CD14-positive monocyte (primary cell): ENCODE measurements at regions not wholly inside any gene's neighbourhood (a gene's known extent, or its start where the extent isn't known, plus 50 kb on each side); places are given as distances from the start of the nearest gene placed in this dataset.

Source experiments
- DNase-seq, 3 donors: peaks; one replicate each; pipeline ENCODE4 v3.0.0-alpha.2; 2011 to 2022
- H2AFZ ChIP-seq: 2 replicates; pipeline ENCODE4 v1.6.0; 2012; ENCODE audit warnings: mild to moderate bottlenecking, low read depth, low read length, inconsistent platforms; ENCODE audit not compliant: insufficient read depth, poor library complexity, severe bottlenecking
- H3K27ac ChIP-seq, 2 donors: 1 replicate in 1 of 2; 2 replicates in 1 of 2; pipeline ENCODE4 v1.5.1; 2012 to 2013; ENCODE audit warnings: low read length in 2 of 2, control low read depth in 1 of 2, inconsistent platforms in 1 of 2, low read depth in 1 of 2, mild to moderate bottlenecking in 1 of 2
- H3K27me3 ChIP-seq, 2 donors: one replicate each; pipeline versions ENCODE4 v1.6.0 to v1.6.1; 2011 to 2013; ENCODE audit warnings: low read length in 2 of 2; ENCODE audit not compliant: control insufficient read depth in 2 of 2, insufficient read depth in 2 of 2
- H3K36me3 ChIP-seq, 2 donors: replicated peaks in 1 of 2; 1 replicate in 1 of 2; 2 replicates in 1 of 2; pipeline versions ENCODE4 v1.5.1 to v1.6.1; 2012 to 2013; ENCODE audit warnings: low read length in 2 of 2, control low read depth in 1 of 2, inconsistent platforms in 1 of 2, mild to moderate bottlenecking in 1 of 2; ENCODE audit not compliant: insufficient read depth in 2 of 2, control insufficient read depth in 1 of 2
- H3K4me1 ChIP-seq, 2 donors: 1 replicate in 1 of 2; 2 replicates in 1 of 2; pipeline versions ENCODE4 v1.5.1 to v1.6.1; 2012 to 2013; ENCODE audit warnings: low read length in 2 of 2, control low read depth in 1 of 2, inconsistent platforms in 1 of 2, mild to moderate bottlenecking in 1 of 2, moderate library complexity in 1 of 2; ENCODE audit not compliant: insufficient read depth in 2 of 2, control insufficient read depth in 1 of 2
- H3K4me2 ChIP-seq: replicated peaks from 2 replicates; pipeline ENCODE3; 2012; ENCODE audit warnings: low read length, moderate library complexity, mild to moderate bottlenecking; ENCODE audit not compliant: poor library complexity, severe bottlenecking; ENCODE audit errors: extremely low read depth
- H3K4me3 ChIP-seq, 3 experiments: fragments of 200-600 bp in 1 of 3; sonication (generic) in 1 of 3; replicated peaks in 1 of 3; 1 replicate in 2 of 3; 2 replicates in 1 of 3; pipeline ENCODE4 v1.5.1; 2011 to 2013; ENCODE audit warnings: low read length in 3 of 3, mild to moderate bottlenecking in 3 of 3, control low read depth in 2 of 3, low read depth in 2 of 3, inconsistent platforms in 1 of 3, moderate library complexity in 1 of 3
- H3K79me2 ChIP-seq: 2 replicates; pipeline ENCODE4 v1.6.0; 2012; ENCODE audit warnings: mild to moderate bottlenecking, control low read depth, inconsistent platforms, low read length, moderate library complexity; ENCODE audit not compliant: insufficient read depth
- H3K9ac ChIP-seq: 2 replicates; pipeline ENCODE4 v1.6.0; 2017; ENCODE audit warnings: low read length, mild to moderate bottlenecking; ENCODE audit not compliant: insufficient read depth, poor library complexity, severe bottlenecking
- H3K9me3 ChIP-seq, 2 donors: replicated peaks in 1 of 2; 1 replicate in 1 of 2; 2 replicates in 1 of 2; pipeline versions ENCODE4 v1.5.1 to v1.6.1; 2012 to 2013; ENCODE audit warnings: low read length in 2 of 2, control low read depth in 1 of 2; ENCODE audit not compliant: control insufficient read depth in 1 of 2, insufficient read depth in 1 of 2
- H4K20me1 ChIP-seq: 2 replicates; pipeline ENCODE4 v1.6.0; 2012; ENCODE audit warnings: mild to moderate bottlenecking, low read length, control low read depth, moderate library complexity; ENCODE audit not compliant: insufficient read depth
- H3K27ac Mint-ChIP-seq, 7 donors: one replicate each; pipeline ENCODE4 v1.8.0; 2020; ENCODE audit warnings: mild to moderate bottlenecking in 7 of 7, mixed read lengths in 7 of 7, moderate library complexity in 6 of 7, inconsistent platforms in 2 of 7
- H3K27me3 Mint-ChIP-seq, 3 donors: one replicate each; pipeline ENCODE4 v1.8.0; 2021 to 2022; ENCODE audit warnings: low read depth in 3 of 3, mild to moderate bottlenecking in 3 of 3, mixed read lengths in 3 of 3, moderate library complexity in 3 of 3, inconsistent platforms in 1 of 3
- H3K36me3 Mint-ChIP-seq, 2 donors: one replicate each; pipeline ENCODE4 v1.8.0; 2020; ENCODE audit warnings: mixed read lengths in 2 of 2, inconsistent platforms in 1 of 2, mild to moderate bottlenecking in 1 of 2
- H3K4me1 Mint-ChIP-seq: one replicate; pipeline ENCODE4 v1.8.0; 2020; ENCODE audit warnings: mild to moderate bottlenecking, mixed read lengths
- H3K4me3 Mint-ChIP-seq, 2 donors: one replicate each; pipeline ENCODE4 v1.8.0; 2020; ENCODE audit warnings: mild to moderate bottlenecking in 2 of 2, mixed read lengths in 2 of 2, moderate library complexity in 1 of 2
- H3K9me3 Mint-ChIP-seq, 7 donors: one replicate each; pipeline ENCODE4 v1.8.0; 2020 to 2022; ENCODE audit warnings: mixed read lengths in 7 of 7, mild to moderate bottlenecking in 6 of 7, moderate library complexity in 6 of 7, inconsistent platforms in 2 of 7
- CTCF ChIP-seq: fragments of 200-600 bp; IDR thresholded peaks from one replicate; pipeline ENCODE4 v1.8.0; 2022; ENCODE audit warnings: antibody characterized with exemption, mild to moderate bottlenecking
- WGBS: methylation state at CpG from one replicate; pipeline ENCODE4 v1.1.5; 2013; ENCODE audit warnings: missing lambda C conversion rate; ENCODE audit not compliant: insufficient coverage; 5-methylcytosine and 5-hydroxymethylcytosine counted together
- intact Hi-C, 2 donors: fragments of 100-400 bp; cut with micrococcal nuclease; formaldehyde crosslinking; loops; one replicate each; pipeline versions ENCODE4 v1.15.0 to v1.15.1; 2023

- H3K79me2 ChIP-seq = no peaks in the 10 kb centered on the region
- Mint-ChIP-seq H3K9me3 (peaks cover 0 to 7% (median 1%) of the 10 kb centered on the region in 7 donors), H3K27me3 (peaks cover 27 to 40% (median 37%) of the 10 kb centered on the region in 3 donors), H3K4me3 (no peak overlapping the region), H3K27ac (peak overlapping the region in 1 of 7 donors; percentile 15), H3K4me1 (peaks cover 9% of the 10 kb centered on the region), H3K36me3 (no peaks in the 10 kb centered on the region)
- no peak overlapping the region for H2AFZ ChIP-seq
- H3K27ac ChIP-seq = no peak overlapping the region
- H3K9ac ChIP-seq = no peak overlapping the region
- no peak for TF ChIP-seq CTCF
- peaks cover 0 to 5% of the 10 kb centered on the region in 2 donors for H3K4me1 ChIP-seq
- H3K4me2 ChIP-seq = no peak overlapping the region
- WGBS = no CpG with 5 or more reads among the region's 2 CpGs
- intact Hi-C loops = no loop called here
- H3K27me3 ChIP-seq = peaks cover 3 to 10% of the 10 kb centered on the region in 2 donors
- no peaks in the 10 kb centered on the region for H3K36me3 ChIP-seq
- H4K20me1 ChIP-seq = no peaks in the 10 kb centered on the region
- DNase-seq = no peak
- no peak overlapping the region for H3K4me3 ChIP-seq
- H3K9me3 ChIP-seq = peaks cover 0 to 3% of the 10 kb centered on the region in 2 donors
Measured at GRCh38 chr2:236796236-236796635, 226.6 kb downstream of the ACKR3 start.

GRCh38 chr2:236797411-236797810 lies 227.8 kb downstream of the ACKR3 start:
- Histone ChIP-seq H3K9me3 (peaks cover 0 to 3% of the 10 kb centered on the region in 2 donors), H3K36me3 (no peaks in the 10 kb centered on the region), H3K9ac (no peak overlapping the region), H3K79me2 (no peaks in the 10 kb centered on the region), H3K4me3 (no peak overlapping the region), H3K27me3 (peaks cover 0 to 7% of the 10 kb centered on the region in 2 donors), H2AFZ (no peak overlapping the region), H3K27ac (no peak overlapping the region), H3K4me1 (peaks cover 0 to 5% of the 10 kb centered on the region in 2 donors), H3K4me2 (no peak overlapping the region), H4K20me1 (no peaks in the 10 kb centered on the region)
- intact Hi-C loops = no loop called here
- Mint-ChIP-seq H3K27me3 (peaks cover 21 to 35% (median 35%) of the 10 kb centered on the region in 3 donors), H3K4me1 (peaks cover 9% of the 10 kb centered on the region), H3K4me3 (no peak overlapping the region), H3K9me3 (peaks cover 0 to 4% (median 1%) of the 10 kb centered on the region in 7 donors), H3K27ac (no peak overlapping the region), H3K36me3 (no peaks in the 10 kb centered on the region)
- no peak for TF ChIP-seq CTCF
- DNase-seq = no peak
- WGBS = 50% methylated on average over 2 of the region's 7 CpGs
